ENCODE measurements at regions not wholly inside any gene's neighbourhood (a gene's known extent, or its start where the extent isn't known, plus 50 kb on each side); places are given as distances from the start of the nearest gene placed in this dataset.
A peak's percentile ranks its signal among the peaks of the same experiment; 100 is the strongest.

DNA sequence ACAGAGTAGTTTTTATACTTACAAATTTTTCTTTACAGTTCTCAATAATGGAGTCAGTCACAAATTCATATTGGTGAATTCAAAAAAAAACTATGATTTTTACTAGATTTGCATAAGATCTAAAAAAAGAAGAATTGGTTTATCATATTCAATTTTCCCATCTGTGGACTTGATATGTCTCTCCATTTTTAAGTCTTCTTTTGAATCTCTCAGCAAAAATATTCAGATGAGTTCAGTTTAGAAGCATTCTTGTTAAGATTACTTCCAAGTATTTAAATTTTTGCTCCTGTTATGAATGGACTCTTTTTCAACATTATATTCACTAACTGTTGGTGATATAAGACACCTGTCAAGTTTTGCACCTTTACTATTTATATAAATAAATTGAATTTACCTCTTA lies 360.6 kb upstream of the FLRT2 start:
- no peak overlapping the region for H3K4me3 ChIP-seq
- H3K4me1 ChIP-seq: no peaks in the 10 kb centered on the region
- H3K27me3 ChIP-seq: no peaks in the 10 kb centered on the region
- ATAC-seq (ENCODE audit: low FRiP score in 2 of 2): no peak
- TF ChIP-seq POLR2A (IDR thresholded peaks at IDR 0.05) (no peak), EP300 (IDR thresholded peaks at IDR 0.05) (no peak), POLR2AphosphoS5 (IDR thresholded peaks at IDR 0.05) (no peak), CTCF (IDR thresholded peaks at IDR 0.05) (no peak)
- no peak overlapping the region for H3K27ac ChIP-seq
- no peaks in the 10 kb centered on the region for H3K36me3 ChIP-seq
- no peak for DNase-seq
- no peaks in the 10 kb centered on the region for H3K9me3 ChIP-seq

DNA sequence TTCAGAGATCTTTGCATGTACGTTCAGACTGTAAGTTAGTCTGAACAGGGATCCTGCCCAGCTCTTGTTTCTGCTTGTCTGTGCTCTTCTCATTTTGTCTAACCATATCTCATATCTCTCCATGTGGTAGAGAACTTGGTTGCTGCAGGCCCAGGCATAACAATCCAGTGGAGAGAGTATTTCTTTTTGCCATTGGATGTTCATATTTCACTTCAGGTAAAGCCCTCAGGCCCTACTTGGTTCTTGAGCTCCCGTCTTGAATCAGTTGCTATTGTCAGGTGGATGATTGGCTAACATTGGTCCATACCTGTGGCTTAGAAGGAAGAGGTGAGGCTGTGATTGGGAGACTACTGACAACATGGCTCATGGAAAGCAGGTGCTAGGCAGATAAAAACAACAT lies 357.7 kb upstream of the FLRT2 start:
- H3K4me3 ChIP-seq: no peak overlapping the region

DNA sequence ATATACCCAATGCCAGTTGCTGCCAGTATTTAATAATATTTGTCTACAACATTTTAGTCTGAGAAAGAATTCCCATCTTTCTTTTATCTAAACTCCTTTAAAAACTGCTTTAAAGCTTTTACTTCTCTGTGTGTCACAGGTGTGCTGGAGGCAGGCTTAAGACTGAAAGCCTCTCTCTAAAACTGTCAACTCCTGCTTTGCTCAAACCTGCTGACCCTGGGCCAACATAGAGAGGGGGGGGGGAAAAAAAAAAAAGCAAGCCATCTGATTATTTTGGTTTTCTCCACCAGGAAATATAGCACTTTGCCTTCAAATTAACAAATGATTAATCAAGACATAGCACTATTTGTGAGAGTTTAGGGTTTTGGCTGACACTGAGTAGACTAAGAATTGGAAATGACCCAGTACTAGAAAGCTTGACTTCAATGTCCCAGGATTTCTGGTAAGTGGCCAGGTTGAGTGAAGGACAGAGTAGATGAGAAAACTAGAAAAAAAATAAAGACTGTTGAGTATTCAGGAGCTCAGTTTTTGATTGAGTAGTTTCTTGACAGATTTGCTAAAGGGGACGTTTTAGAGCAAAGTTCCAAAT lies 357.0 kb upstream of the FLRT2 start:
- Histone ChIP-seq H3K4me3 (no peak overlapping the region), H3K4me1 (no peaks in the 10 kb centered on the region), H3K27me3 (no peaks in the 10 kb centered on the region), H3K36me3 (no peaks in the 10 kb centered on the region), H3K9me3 (no peaks in the 10 kb centered on the region), H3K27ac (no peak overlapping the region)
- TF ChIP-seq POLR2A (IDR thresholded peaks at IDR 0.05) (no peak), CTCF (IDR thresholded peaks at IDR 0.05) (no peak), POLR2AphosphoS5 (IDR thresholded peaks at IDR 0.05) (no peak), EP300 (IDR thresholded peaks at IDR 0.05) (no peak)
- ATAC-seq (ENCODE audit: low FRiP score in 2 of 2) (no peak), DNase-seq (no peak)
- 20 to 33% methylated on average over 1 of the region's 1 CpG for WGBS, 2 donors

More for the DNA sequence above, 357.7 kb upstream of the FLRT2 start:
- Histone ChIP-seq H3K9me3 (no peaks in the 10 kb centered on the region), H3K27me3 (no peaks in the 10 kb centered on the region), H3K4me1 (no peaks in the 10 kb centered on the region), H3K36me3 (no peaks in the 10 kb centered on the region), H3K27ac (no peak overlapping the region)
- TF ChIP-seq POLR2AphosphoS5 (IDR thresholded peaks at IDR 0.05) (no peak), POLR2A (IDR thresholded peaks at IDR 0.05) (no peak), CTCF (IDR thresholded peaks at IDR 0.05) (no peak), EP300 (IDR thresholded peaks at IDR 0.05) (no peak)
- WGBS, 2 donors: 68 to 78% methylated on average over 2 of the region's 2 CpGs
- no peak for DNase-seq
- ATAC-seq (ENCODE audit: low FRiP score in 2 of 2): no peak

GRCh38 chr14:85175556-85175955 lies 354.4 kb upstream of the FLRT2 start:
- no peak overlapping the region for H3K27ac ChIP-seq
- no peaks in the 10 kb centered on the region for H3K36me3 ChIP-seq
- H3K27me3 ChIP-seq: no peaks in the 10 kb centered on the region
- no peak overlapping the region for H3K4me3 ChIP-seq
- no peak for TF ChIP-seq CTCF (IDR thresholded peaks at IDR 0.05)
- TF ChIP-seq POLR2AphosphoS5 (IDR thresholded peaks at IDR 0.05): no peak
- no peak for TF ChIP-seq POLR2A (IDR thresholded peaks at IDR 0.05)
- TF ChIP-seq EP300 (IDR thresholded peaks at IDR 0.05): no peak
- peak in 1 of 2 donors; percentile 23 for ATAC-seq (ENCODE audit: low FRiP score in 2 of 2)
- no peaks in the 10 kb centered on the region for H3K4me1 ChIP-seq
- H3K9me3 ChIP-seq: peaks cover 0 to 6% (median 0%) of the 10 kb centered on the region in 4 donors
- no peak for DNase-seq
- 94 to 95% methylated on average over 1 of the region's 1 CpG for WGBS, 2 donors

- Histone ChIP-seq H3K27me3 (no peaks in the 10 kb centered on the region), H3K27ac (no peak overlapping the region), H3K36me3 (no peaks in the 10 kb centered on the region), H3K9me3 (peaks cover 0 to 6% (median 0%) of the 10 kb centered on the region in 4 donors), H3K4me3 (no peak overlapping the region), H3K4me1 (no peaks in the 10 kb centered on the region)
- TF ChIP-seq POLR2A (IDR thresholded peaks at IDR 0.05) (no peak), POLR2AphosphoS5 (IDR thresholded peaks at IDR 0.05) (no peak), EP300 (IDR thresholded peaks at IDR 0.05) (no peak), CTCF (IDR thresholded peaks at IDR 0.05) (no peak)
- DNase-seq (no peak), ATAC-seq (ENCODE audit: low FRiP score in 2 of 2) (no peak)
- 83 to 88% methylated on average over 2 of the region's 2 CpGs for WGBS, 2 donors
Measured at GRCh38 chr14:85178864-85179263, 351.1 kb upstream of the FLRT2 start.

Data from upper lobe of left lung (tissue), 6 donors.